ENCODE measurements at regions not wholly inside any gene's neighbourhood (a gene's known extent, or its start where the extent isn't known, plus 50 kb on each side); places are given as distances from the start of the nearest gene placed in this dataset.

GRCh38 chr5:28374492-28374967 lies 1336.1 kb upstream of the CDH9 start:
- POLR2A ChIA-PET (ENCODE audit: partially characterized antibody), result no interaction called here
- H2BK20ac ChIP-seq (ENCODE audit: low read length), result no peak overlapping the region
- TF ChIP-seq RXRA (IDR thresholded peaks at IDR 0.05; ENCODE audit: insufficient read depth, low read depth, low read length) (no peak), KDM1A (IDR thresholded peaks at IDR 0.05; ENCODE audit: borderline replicate concordance, low read length) (no peak), SP2 (IDR thresholded peaks at IDR 0.05; ENCODE audit: low read length) (no peak), RAD21 (IDR thresholded peaks at IDR 0.05 in 1 of 2, conservative IDR thresholded peaks at IDR 0.05 in 1 of 2; ENCODE audit: low read depth in 2 of 2, low read length in 2 of 2) (no peak), SP4 (IDR thresholded peaks at IDR 0.05; ENCODE audit: low read length) (no peak), TAF1 (IDR thresholded peaks at IDR 0.05; ENCODE audit: low read depth, low read length) (no peak), MAX (IDR thresholded peaks at IDR 0.05) (no peak)

More at GRCh38 chr5:28374492-28374967, 1336.1 kb upstream of the CDH9 start:
- no peaks in the 10 kb centered on the region for H3K23me2 ChIP-seq (ENCODE audit: low read depth, low read length)
- H4K5ac ChIP-seq (ENCODE audit: insufficient read length, low read depth, low read length), result no peak overlapping the region
- H3K56ac ChIP-seq (replicated peaks; ENCODE audit: insufficient read length, low read depth, low read length), result no peak overlapping the region
- H2BK120ac ChIP-seq (replicated peaks; ENCODE audit: low read depth, low read length), result no peak overlapping the region
- H2BK5ac ChIP-seq (ENCODE audit: low read depth, low read length), result no peak overlapping the region
- no peak overlapping the region for H3K4ac ChIP-seq (replicated peaks; ENCODE audit: insufficient read length, low read depth, low read length)
- no peak overlapping the region for H3K18ac ChIP-seq (ENCODE audit: extremely low read depth, low read length)
- no peaks in the 10 kb centered on the region for H3K36me3 ChIP-seq (ENCODE audit: control insufficient read depth in 2 of 4, insufficient read depth in 4 of 4, low read length in 3 of 4)
- no peak overlapping the region for H3K27ac ChIP-seq (ENCODE audit: low read depth, low read length)
- H3K79me1 ChIP-seq (ENCODE audit: low read depth, low read length), result no peaks in the 10 kb centered on the region
- no peaks in the 10 kb centered on the region for H3K79me2 ChIP-seq (ENCODE audit: control insufficient read depth in 1 of 2, insufficient read depth in 2 of 2, low read length in 2 of 2)
- no peaks in the 10 kb centered on the region for H3K4me1 ChIP-seq (replicated peaks in 1 of 4; ENCODE audit: control insufficient read depth in 3 of 4, insufficient read depth in 4 of 4, low read length in 3 of 4)
- no peaks in the 10 kb centered on the region for H3K27me3 ChIP-seq (replicated peaks in 1 of 4; ENCODE audit: control insufficient read depth in 3 of 4, extremely low read depth in 1 of 4, insufficient read depth in 3 of 4, low read length in 3 of 4)
- H2BK15ac ChIP-seq (ENCODE audit: low read length), result no peak overlapping the region
- H3K23ac ChIP-seq (ENCODE audit: insufficient read length), result no peak overlapping the region
- H2AK5ac ChIP-seq (ENCODE audit: low read depth, low read length), result no peak overlapping the region
- no peak overlapping the region for H3K9ac ChIP-seq (replicated peaks in 1 of 4; ENCODE audit: extremely low read depth in 1 of 4, low read depth in 3 of 4, low read length in 3 of 4)
- H4K20me1 ChIP-seq (replicated peaks in 1 of 2; ENCODE audit: control insufficient read depth in 1 of 2, insufficient read depth in 2 of 2, low read length in 2 of 2), result no peaks in the 10 kb centered on the region
- CTCF ChIA-PET (ENCODE audit: partially characterized antibody), result no interaction called here
- H3K4me3 ChIP-seq (ENCODE audit: extremely low read depth in 1 of 4, insufficient read depth in 2 of 4, low read depth in 3 of 4, low read length in 4 of 4), result no peak overlapping the region
- no peak overlapping the region for H2BK12ac ChIP-seq (ENCODE audit: low read depth, low read length)
- no peak overlapping the region for H3K14ac ChIP-seq (ENCODE audit: insufficient read length)
- DNase-seq (ENCODE audit: low read depth in 1 of 2, low spot score in 2 of 2) (no peak), FAIRE-seq (no peak)
- WGBS, 2 experiments (ENCODE audit: extremely low coverage in 1 of 2, insufficient coverage in 1 of 2, insufficient read length in 1 of 2, insufficient replicate concordance in 2 of 2, low coverage in 1 of 2, low lambda C conversion rate in 2 of 2, missing lambda C conversion rate in 1 of 2), result 94% methylated on average over 3 of the region's 3 CpGs; no CpG with 5 or more reads in 1 of the 2 experiments
- 0 out of 2 replicates have a peak overlapping the region, but pooled peaks have one; percentile 49 for H2AFZ ChIP-seq (ENCODE audit: low read length)
- no peak overlapping the region for H3K4me2 ChIP-seq (ENCODE audit: insufficient read depth in 1 of 2, low read depth in 2 of 2, low read length in 2 of 2)
- no peaks in the 10 kb centered on the region for H3K9me3 ChIP-seq (ENCODE audit: insufficient read depth in 2 of 2, low read depth in 1 of 2, low read length in 1 of 2)
- H4K91ac ChIP-seq (replicated peaks; ENCODE audit: insufficient read length, low read length), result no peak overlapping the region
- no peak overlapping the region for H4K8ac ChIP-seq (ENCODE audit: extremely low read depth, insufficient read depth, low read length)

All from H1 (cell line).